HCT116 (cell line): ENCODE measurements at regions not wholly inside any gene's neighbourhood (a gene's known extent, or its start where the extent isn't known, plus 50 kb on each side); places are given as distances from the start of the nearest gene placed in this dataset.

Experiments used
- ATF3 ChIP-seq: IDR thresholded peaks from 2 replicates; pipeline ENCODE4 v1.6.1; 2012
- CEBPB ChIP-seq: IDR thresholded peaks from 2 replicates; pipeline ENCODE4 v1.6.1; 2012; ENCODE audit warnings: low read depth
- CTCF ChIP-seq, 3 experiments: fragments of 200-600 bp in 1 of 3; sonication (generic) in 1 of 3; IDR thresholded peaks in 2 of 3; conservative IDR thresholded peaks in 1 of 3; 2 replicates each; pipeline ENCODE4 v1.5.1; 2012 to 2017; ENCODE audit warnings: low read depth in 2 of 3, low read length in 2 of 3, antibody characterized with exemption in 1 of 3, borderline replicate concordance in 1 of 3, control low read depth in 1 of 3, mild to moderate bottlenecking in 1 of 3, mixed read lengths in 1 of 3, mixed run types in 1 of 3, moderate library complexity in 1 of 3; ENCODE audit not compliant: insufficient read depth in 1 of 3
- EGR1 ChIP-seq: IDR thresholded peaks from 2 replicates; pipeline ENCODE4 v1.6.1; 2012; ENCODE audit warnings: low read depth
- EZH2 ChIP-seq: fragments of 200-600 bp; sonication (generic); IDR thresholded peaks from 2 replicates; pipeline ENCODE4 v1.6.1; 2017; ENCODE audit warnings: antibody characterized with exemption, mixed run types
- JUND ChIP-seq: IDR thresholded peaks from 2 replicates; pipeline ENCODE4 v1.6.1; 2012
- POLR2A ChIP-seq: IDR thresholded peaks from 2 replicates; pipeline ENCODE4 v1.7.0; 2011; ENCODE audit warnings: borderline replicate concordance; ENCODE audit not compliant: insufficient read depth, insufficient read length; ENCODE audit errors: extremely low read depth
- POLR2AphosphoS5 ChIP-seq: IDR thresholded peaks from 2 replicates; pipeline ENCODE4 v1.6.1; 2011; ENCODE audit warnings: mild to moderate bottlenecking, low read depth, low read length, moderate library complexity
- RAD21 ChIP-seq: IDR thresholded peaks from 2 replicates; pipeline ENCODE4 v1.6.1; 2012; ENCODE audit warnings: low read depth, mild to moderate bottlenecking
- SIN3A ChIP-seq: IDR thresholded peaks from 2 replicates; pipeline ENCODE4 v1.6.1; 2012; ENCODE audit warnings: low read depth
- SP1 ChIP-seq: IDR thresholded peaks from 2 replicates; pipeline ENCODE4 v1.6.1; 2012; ENCODE audit warnings: low read depth
- ZNF274 ChIP-seq: fragments of 200-500 bp; sonication (Bioruptor generic); IDR thresholded peaks from 2 replicates; pipeline ENCODE4 v1.6.1; 2014; ENCODE audit warnings: mild to moderate bottlenecking, low read depth, low read length, inconsistent platforms

GRCh38 chr3:148162132-148162531, 535.6 kb upstream of the AGTR1 start:
- TF ChIP-seq CTCF (IDR thresholded peaks at IDR 0.05 in 2 of 3, conservative IDR thresholded peaks at IDR 0.05 in 1 of 3; ENCODE audit: borderline replicate concordance in 1 of 3, insufficient read depth in 1 of 3, low read depth in 2 of 3, low read length in 2 of 3) = no peak; a peak in 1 of 6 replicates
- TF ChIP-seq CEBPB = no peak
- no peak for TF ChIP-seq EZH2
- no peak for TF ChIP-seq SIN3A
- TF ChIP-seq RAD21 = no peak
- TF ChIP-seq POLR2A = no peak
- no peak for TF ChIP-seq POLR2AphosphoS5
- TF ChIP-seq EGR1 = no peak
- TF ChIP-seq ZNF274 = no peak
- TF ChIP-seq JUND = no peak
- no peak for TF ChIP-seq SP1
- TF ChIP-seq ATF3 = no peak
